CD14-positive monocyte (primary cell): ENCODE measurements at regions not wholly inside any gene's neighbourhood (a gene's known extent, or its start where the extent isn't known, plus 50 kb on each side); places are given as distances from the start of the nearest gene placed in this dataset.

ENCODE experiments used
- DNase-seq, 3 donors: peaks; one replicate each; pipeline ENCODE4 v3.0.0-alpha.2; 2011 to 2022
- H2AFZ ChIP-seq: 2 replicates; pipeline ENCODE4 v1.6.0; 2012; ENCODE audit warnings: mild to moderate bottlenecking, low read depth, low read length, inconsistent platforms; ENCODE audit not compliant: insufficient read depth, poor library complexity, severe bottlenecking
- H3K27ac ChIP-seq, 2 donors: 1 replicate in 1 of 2; 2 replicates in 1 of 2; pipeline ENCODE4 v1.5.1; 2012 to 2013; ENCODE audit warnings: low read length in 2 of 2, control low read depth in 1 of 2, inconsistent platforms in 1 of 2, low read depth in 1 of 2, mild to moderate bottlenecking in 1 of 2
- H3K27me3 ChIP-seq, 2 donors: one replicate each; pipeline versions ENCODE4 v1.6.0 to v1.6.1; 2011 to 2013; ENCODE audit warnings: low read length in 2 of 2; ENCODE audit not compliant: control insufficient read depth in 2 of 2, insufficient read depth in 2 of 2
- H3K36me3 ChIP-seq, 2 donors: replicated peaks in 1 of 2; 1 replicate in 1 of 2; 2 replicates in 1 of 2; pipeline versions ENCODE4 v1.5.1 to v1.6.1; 2012 to 2013; ENCODE audit warnings: low read length in 2 of 2, control low read depth in 1 of 2, inconsistent platforms in 1 of 2, mild to moderate bottlenecking in 1 of 2; ENCODE audit not compliant: insufficient read depth in 2 of 2, control insufficient read depth in 1 of 2
- H3K4me1 ChIP-seq, 2 donors: 1 replicate in 1 of 2; 2 replicates in 1 of 2; pipeline versions ENCODE4 v1.5.1 to v1.6.1; 2012 to 2013; ENCODE audit warnings: low read length in 2 of 2, control low read depth in 1 of 2, inconsistent platforms in 1 of 2, mild to moderate bottlenecking in 1 of 2, moderate library complexity in 1 of 2; ENCODE audit not compliant: insufficient read depth in 2 of 2, control insufficient read depth in 1 of 2
- H3K4me2 ChIP-seq: replicated peaks from 2 replicates; pipeline ENCODE3; 2012; ENCODE audit warnings: low read length, moderate library complexity, mild to moderate bottlenecking; ENCODE audit not compliant: poor library complexity, severe bottlenecking; ENCODE audit errors: extremely low read depth
- H3K4me3 ChIP-seq, 3 experiments: fragments of 200-600 bp in 1 of 3; sonication (generic) in 1 of 3; replicated peaks in 1 of 3; 1 replicate in 2 of 3; 2 replicates in 1 of 3; pipeline ENCODE4 v1.5.1; 2011 to 2013; ENCODE audit warnings: low read length in 3 of 3, mild to moderate bottlenecking in 3 of 3, control low read depth in 2 of 3, low read depth in 2 of 3, inconsistent platforms in 1 of 3, moderate library complexity in 1 of 3
- H3K79me2 ChIP-seq: 2 replicates; pipeline ENCODE4 v1.6.0; 2012; ENCODE audit warnings: mild to moderate bottlenecking, control low read depth, inconsistent platforms, low read length, moderate library complexity; ENCODE audit not compliant: insufficient read depth
- H3K9ac ChIP-seq: 2 replicates; pipeline ENCODE4 v1.6.0; 2017; ENCODE audit warnings: low read length, mild to moderate bottlenecking; ENCODE audit not compliant: insufficient read depth, poor library complexity, severe bottlenecking
- H3K9me3 ChIP-seq, 2 donors: replicated peaks in 1 of 2; 1 replicate in 1 of 2; 2 replicates in 1 of 2; pipeline versions ENCODE4 v1.5.1 to v1.6.1; 2012 to 2013; ENCODE audit warnings: low read length in 2 of 2, control low read depth in 1 of 2; ENCODE audit not compliant: control insufficient read depth in 1 of 2, insufficient read depth in 1 of 2
- H4K20me1 ChIP-seq: 2 replicates; pipeline ENCODE4 v1.6.0; 2012; ENCODE audit warnings: mild to moderate bottlenecking, low read length, control low read depth, moderate library complexity; ENCODE audit not compliant: insufficient read depth
- H3K27ac Mint-ChIP-seq, 7 donors: one replicate each; pipeline ENCODE4 v1.8.0; 2020; ENCODE audit warnings: mild to moderate bottlenecking in 7 of 7, mixed read lengths in 7 of 7, moderate library complexity in 6 of 7, inconsistent platforms in 2 of 7
- H3K27me3 Mint-ChIP-seq, 3 donors: one replicate each; pipeline ENCODE4 v1.8.0; 2021 to 2022; ENCODE audit warnings: low read depth in 3 of 3, mild to moderate bottlenecking in 3 of 3, mixed read lengths in 3 of 3, moderate library complexity in 3 of 3, inconsistent platforms in 1 of 3
- H3K36me3 Mint-ChIP-seq, 2 donors: one replicate each; pipeline ENCODE4 v1.8.0; 2020; ENCODE audit warnings: mixed read lengths in 2 of 2, inconsistent platforms in 1 of 2, mild to moderate bottlenecking in 1 of 2
- H3K4me1 Mint-ChIP-seq: one replicate; pipeline ENCODE4 v1.8.0; 2020; ENCODE audit warnings: mild to moderate bottlenecking, mixed read lengths
- H3K4me3 Mint-ChIP-seq, 2 donors: one replicate each; pipeline ENCODE4 v1.8.0; 2020; ENCODE audit warnings: mild to moderate bottlenecking in 2 of 2, mixed read lengths in 2 of 2, moderate library complexity in 1 of 2
- H3K9me3 Mint-ChIP-seq, 7 donors: one replicate each; pipeline ENCODE4 v1.8.0; 2020 to 2022; ENCODE audit warnings: mixed read lengths in 7 of 7, mild to moderate bottlenecking in 6 of 7, moderate library complexity in 6 of 7, inconsistent platforms in 2 of 7
- CTCF ChIP-seq: fragments of 200-600 bp; IDR thresholded peaks from one replicate; pipeline ENCODE4 v1.8.0; 2022; ENCODE audit warnings: antibody characterized with exemption, mild to moderate bottlenecking
- WGBS: methylation state at CpG from one replicate; pipeline ENCODE4 v1.1.5; 2013; ENCODE audit warnings: missing lambda C conversion rate; ENCODE audit not compliant: insufficient coverage; 5-methylcytosine and 5-hydroxymethylcytosine counted together
- intact Hi-C, 2 donors: fragments of 100-400 bp; cut with micrococcal nuclease; formaldehyde crosslinking; loops; one replicate each; pipeline versions ENCODE4 v1.15.0 to v1.15.1; 2023

DNA sequence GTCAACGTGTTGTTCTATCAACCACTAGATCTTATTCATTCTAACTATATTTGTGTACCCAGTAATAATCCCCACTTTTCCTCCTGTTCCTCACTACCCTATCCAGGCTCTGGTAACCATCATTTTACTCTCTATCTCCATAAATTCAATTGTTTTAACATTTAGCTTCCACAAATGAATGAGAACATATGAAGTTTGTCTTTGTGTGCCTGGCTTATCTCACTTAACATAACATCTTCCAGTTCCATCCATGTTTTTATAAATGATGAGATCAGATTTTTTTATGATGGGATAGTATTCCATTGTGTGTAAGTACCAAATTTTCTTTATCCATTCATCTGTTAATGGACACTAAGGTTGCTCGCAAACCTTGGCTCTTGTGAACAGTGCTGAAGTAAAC, 59.9 kb upstream of the IBSP start:
- Histone ChIP-seq H3K79me2 (no peaks in the 10 kb centered on the region), H3K4me3 (no peak overlapping the region), H2AFZ (no peak overlapping the region), H3K9ac (no peak overlapping the region), H3K27me3 (no peaks in the 10 kb centered on the region), H3K9me3 (no peaks in the 10 kb centered on the region), H3K27ac (no peak overlapping the region), H4K20me1 (no peaks in the 10 kb centered on the region), H3K4me2 (no peak overlapping the region), H3K36me3 (no peaks in the 10 kb centered on the region), H3K4me1 (no peaks in the 10 kb centered on the region)
- Mint-ChIP-seq H3K27me3 (peaks cover 0 to 3% (median 1%) of the 10 kb centered on the region in 3 donors), H3K4me1 (no peaks in the 10 kb centered on the region), H3K27ac (no peak overlapping the region), H3K36me3 (no peaks in the 10 kb centered on the region), H3K9me3 (peaks cover 0 to 3% (median 0%) of the 10 kb centered on the region in 7 donors), H3K4me3 (no peak overlapping the region)
- DNase-seq: no peak
- WGBS: no CpG with 5 or more reads among the region's 2 CpGs
- intact Hi-C loops: loop anchor here in 1 of 2 donors (10.0 kb wide), 1 partner anchor 95 kb away; the partner anchor contains the start of gene MEPE
- TF ChIP-seq CTCF: no peak

GRCh38 chr4:87745064-87745807, 54.1 kb upstream of the IBSP start:
- H3K36me3 Mint-ChIP-seq: no peaks in the 10 kb centered on the region
- H3K9me3 Mint-ChIP-seq: peaks cover 4 to 23% (median 9%) of the 10 kb centered on the region in 7 donors
- no peak overlapping the region for H3K4me3 ChIP-seq
- no peak for DNase-seq
- no peaks in the 10 kb centered on the region for H4K20me1 ChIP-seq
- no peak overlapping the region for H3K27ac ChIP-seq
- WGBS: 94% methylated on average over 4 of the region's 5 CpGs
- no peak for TF ChIP-seq CTCF
- intact Hi-C loops: no loop called here
- no peak overlapping the region for H3K27ac Mint-ChIP-seq
- no peak overlapping the region for H2AFZ ChIP-seq
- H3K4me2 ChIP-seq: no peak overlapping the region
- no peak overlapping the region for H3K9ac ChIP-seq
- H3K4me1 ChIP-seq: no peaks in the 10 kb centered on the region
- H3K36me3 ChIP-seq: no peaks in the 10 kb centered on the region
- no peak overlapping the region for H3K4me3 Mint-ChIP-seq
- no peaks in the 10 kb centered on the region for H3K27me3 ChIP-seq
- H3K79me2 ChIP-seq: no peaks in the 10 kb centered on the region
- peaks cover 6 to 17% of the 10 kb centered on the region in 2 donors for H3K9me3 ChIP-seq
- peaks cover 0 to 1% (median 1%) of the 10 kb centered on the region in 3 donors for H3K27me3 Mint-ChIP-seq
- no peaks in the 10 kb centered on the region for H3K4me1 Mint-ChIP-seq
